SU-DHL-6 (cell line): ENCODE measurements at regions not wholly inside any gene's neighbourhood (a gene's known extent, or its start where the extent isn't known, plus 50 kb on each side); places are given as distances from the start of the nearest gene placed in this dataset.

Experiments
- H2AFZ ChIP-seq: fragments of 200-600 bp; sonication (generic); 2 replicates; pipeline ENCODE4 v1.6.1; 2014; ENCODE audit warnings: low read depth, mild to moderate bottlenecking, moderate library complexity, mixed read lengths, antibody characterized with exemption, low read length; ENCODE audit not compliant: severe bottlenecking
- H3F3A ChIP-seq: fragments of 200-600 bp; shearing (Covaris generic); 2 replicates; pipeline ENCODE4 v1.6.0; 2016; ENCODE audit warnings: antibody characterized with exemption, mild to moderate bottlenecking; ENCODE audit not compliant: insufficient read depth
- H3K27ac ChIP-seq: fragments of 200-600 bp; sonication (generic); 2 replicates; pipeline ENCODE4 v1.5.1; 2016; ENCODE audit warnings: low read depth, mild to moderate bottlenecking, low read length, moderate library complexity, mixed read lengths
- H3K27me3 ChIP-seq: fragments of 200-600 bp; sonication (generic), shearing (Covaris generic); 2 replicates; pipeline ENCODE4 v1.6.0; 2014; ENCODE audit warnings: mild to moderate bottlenecking, low read length
- H3K36me3 ChIP-seq: fragments of 200-600 bp; sonication (generic); 2 replicates; pipeline ENCODE4 v1.6.1; 2014; ENCODE audit warnings: mild to moderate bottlenecking, low read length, mixed read lengths
- H3K4me2 ChIP-seq: fragments of 300-600, 200-600 bp; shearing (Covaris generic), sonication (generic); 2 replicates; pipeline ENCODE4 v1.6.0; 2014; ENCODE audit warnings: low read length, low read depth, mild to moderate bottlenecking; ENCODE audit not compliant: poor library complexity, severe bottlenecking
- H3K4me3 ChIP-seq: fragments of 200-600 bp; sonication (generic); 2 replicates; pipeline ENCODE4 v1.5.1; 2014; ENCODE audit warnings: antibody characterized with exemption, low read length, mild to moderate bottlenecking, mixed read lengths; ENCODE audit not compliant: insufficient read depth, poor library complexity, severe bottlenecking
- H3K79me2 ChIP-seq: fragments of 200-600 bp; sonication (generic); 2 replicates; pipeline ENCODE4 v1.6.1; 2014; ENCODE audit warnings: mild to moderate bottlenecking, low read length, moderate library complexity; ENCODE audit not compliant: insufficient read depth
- H3K9ac ChIP-seq: fragments of 200-600 bp; sonication (generic); 2 replicates; pipeline ENCODE4 v1.7.0; 2014; ENCODE audit warnings: mild to moderate bottlenecking, low read length
- H3K9me2 ChIP-seq: fragments of 200-600 bp; sonication (generic); replicated peaks from 2 replicates; pipeline ENCODE4 v1.6.1; 2014; ENCODE audit warnings: low read length; ENCODE audit not compliant: insufficient read depth
- H3K9me3 ChIP-seq: fragments of 200-600 bp; sonication (generic); 2 replicates; pipeline ENCODE4 v1.6.1; 2014; ENCODE audit warnings: low read length, mixed read lengths; ENCODE audit not compliant: insufficient read depth
- H4K20me1 ChIP-seq: fragments of 200-600 bp; sonication (generic); 2 replicates; pipeline ENCODE4 v1.6.1; 2014; ENCODE audit warnings: low read depth, mild to moderate bottlenecking, antibody characterized with exemption, low read length, moderate library complexity, mixed read lengths
- CTCF ChIP-seq: fragments of 200-600 bp; sonication (generic); IDR thresholded peaks from one replicate; pipeline ENCODE4 v1.5.1; 2017; ENCODE audit warnings: antibody characterized with exemption, mild to moderate bottlenecking, low read length, moderate library complexity; ENCODE audit not compliant: insufficient read depth, poor library complexity, severe bottlenecking
- EZH2phosphoT487 ChIP-seq: fragments of 200-600 bp; sonication (generic), shearing (Covaris generic); conservative IDR thresholded peaks from 2 replicates; pipeline ENCODE4 v1.6.1; 2018; ENCODE audit warnings: mild to moderate bottlenecking, antibody characterized with exemption, low read length, moderate library complexity, mixed read lengths

- Histone ChIP-seq H3K36me3 (no peaks in the 10 kb centered on the region), H3K9ac (no peak overlapping the region), H2AFZ (no peak overlapping the region), H4K20me1 (no peaks in the 10 kb centered on the region), H3K9me2 (no peaks in the 10 kb centered on the region), H3K9me3 (no peaks in the 10 kb centered on the region), H3F3A (no peaks in the 10 kb centered on the region), H3K27ac (no peak overlapping the region), H3K4me3 (no peak overlapping the region), H3K79me2 (no peaks in the 10 kb centered on the region), H3K27me3 (no peaks in the 10 kb centered on the region), H3K4me2 (no peak overlapping the region)
- TF ChIP-seq EZH2phosphoT487 (no peak), CTCF (no peak)
These were observed 77.1 kb upstream of the PRR16 start for GRCh38 chr5:120386981-120387380.

- Histone ChIP-seq H3K27me3 (no peaks in the 10 kb centered on the region), H3K27ac (no peak overlapping the region), H3K79me2 (no peaks in the 10 kb centered on the region), H3F3A (no peaks in the 10 kb centered on the region), H3K4me3 (no peak overlapping the region), H3K9ac (no peak overlapping the region), H2AFZ (no peak overlapping the region), H3K9me3 (no peaks in the 10 kb centered on the region), H3K36me3 (no peaks in the 10 kb centered on the region), H3K4me2 (no peak overlapping the region), H4K20me1 (no peaks in the 10 kb centered on the region), H3K9me2 (no peaks in the 10 kb centered on the region)
- no peak for TF ChIP-seq EZH2phosphoT487
- no peak for TF ChIP-seq CTCF
These were observed 75.9 kb upstream of the PRR16 start for GRCh38 chr5:120388016-120388781.

GRCh38 chr5:120394259-120394658 is 69.8 kb upstream of the PRR16 start:
- Histone ChIP-seq H3K4me3 (no peak overlapping the region), H4K20me1 (no peaks in the 10 kb centered on the region), H3F3A (no peaks in the 10 kb centered on the region), H3K36me3 (no peaks in the 10 kb centered on the region), H2AFZ (no peak overlapping the region), H3K9ac (no peak overlapping the region), H3K27ac (no peak overlapping the region), H3K79me2 (no peaks in the 10 kb centered on the region), H3K9me3 (no peaks in the 10 kb centered on the region), H3K4me2 (no peak overlapping the region), H3K27me3 (no peaks in the 10 kb centered on the region), H3K9me2 (no peaks in the 10 kb centered on the region)
- TF ChIP-seq CTCF (no peak), EZH2phosphoT487 (no peak)
